ENCODE measurements at regions not wholly inside any gene's neighbourhood (a gene's known extent, or its start where the extent isn't known, plus 50 kb on each side); places are given as distances from the start of the nearest gene placed in this dataset.

- H3K9me2 ChIP-seq (ENCODE audit: insufficient read depth) = no peaks in the 10 kb centered on the region
- no peak overlapping the region for H3K4me3 ChIP-seq
- H3K27me3 ChIP-seq (ENCODE audit: insufficient read depth) = no peaks in the 10 kb centered on the region
- H3K4me1 Mint-ChIP-seq = peaks cover 21% of the 10 kb centered on the region
- no peak for DNase-seq (ENCODE audit: low spot score)
- peak overlapping the region; percentile 78 for H3K27ac Mint-ChIP-seq
- no peak overlapping the region for H3K27ac ChIP-seq (ENCODE audit: low read depth)
- no peaks in the 10 kb centered on the region for H3K27me3 Mint-ChIP-seq (ENCODE audit: insufficient read depth, low read depth, poor library complexity)
- no peaks in the 10 kb centered on the region for H3K36me3 Mint-ChIP-seq (ENCODE audit: low read depth)
- TF ChIP-seq EZH2 (IDR thresholded peaks at IDR 0.05; ENCODE audit: low read depth, unreplicated experiment) = no peak
- no peak for TF ChIP-seq ZNF462 (CRISPR knock-in tag; IDR thresholded peaks at IDR 0.05)
- TF ChIP-seq ZNF331 (CRISPR knock-in tag; IDR thresholded peaks at IDR 0.05; ENCODE audit: low read depth) = no peak
- no peak for TF ChIP-seq NANOG (IDR thresholded peaks at IDR 0.05; ENCODE audit: borderline replicate concordance)
- no peak for TF ChIP-seq CREB1 (CRISPR knock-in tag; IDR thresholded peaks at IDR 0.05; ENCODE audit: low read depth)
- TF ChIP-seq JUNB (IDR thresholded peaks at IDR 0.05; ENCODE audit: unreplicated experiment) = no peak
- TF ChIP-seq REST (IDR thresholded peaks at IDR 0.05; ENCODE audit: unreplicated experiment) = no peak
- TF ChIP-seq ZNF114 (CRISPR knock-in tag; IDR thresholded peaks at IDR 0.05) = no peak
- TF ChIP-seq, protein P1, sequence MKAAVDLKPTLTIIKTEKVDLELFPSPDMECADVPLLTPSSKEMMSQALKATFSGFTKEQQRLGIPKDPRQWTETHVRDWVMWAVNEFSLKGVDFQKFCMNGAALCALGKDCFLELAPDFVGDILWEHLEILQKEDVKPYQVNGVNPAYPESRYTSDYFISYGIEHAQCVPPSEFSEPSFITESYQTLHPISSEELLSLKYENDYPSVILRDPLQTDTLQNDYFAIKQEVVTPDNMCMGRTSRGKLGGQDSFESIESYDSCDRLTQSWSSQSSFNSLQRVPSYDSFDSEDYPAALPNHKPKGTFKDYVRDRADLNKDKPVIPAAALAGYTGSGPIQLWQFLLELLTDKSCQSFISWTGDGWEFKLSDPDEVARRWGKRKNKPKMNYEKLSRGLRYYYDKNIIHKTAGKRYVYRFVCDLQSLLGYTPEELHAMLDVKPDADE (IDR thresholded peaks at IDR 0.05) = no peak
- no peak for TF ChIP-seq STAT1 (IDR thresholded peaks at IDR 0.05; ENCODE audit: unreplicated experiment)
- TF ChIP-seq, protein P2, sequence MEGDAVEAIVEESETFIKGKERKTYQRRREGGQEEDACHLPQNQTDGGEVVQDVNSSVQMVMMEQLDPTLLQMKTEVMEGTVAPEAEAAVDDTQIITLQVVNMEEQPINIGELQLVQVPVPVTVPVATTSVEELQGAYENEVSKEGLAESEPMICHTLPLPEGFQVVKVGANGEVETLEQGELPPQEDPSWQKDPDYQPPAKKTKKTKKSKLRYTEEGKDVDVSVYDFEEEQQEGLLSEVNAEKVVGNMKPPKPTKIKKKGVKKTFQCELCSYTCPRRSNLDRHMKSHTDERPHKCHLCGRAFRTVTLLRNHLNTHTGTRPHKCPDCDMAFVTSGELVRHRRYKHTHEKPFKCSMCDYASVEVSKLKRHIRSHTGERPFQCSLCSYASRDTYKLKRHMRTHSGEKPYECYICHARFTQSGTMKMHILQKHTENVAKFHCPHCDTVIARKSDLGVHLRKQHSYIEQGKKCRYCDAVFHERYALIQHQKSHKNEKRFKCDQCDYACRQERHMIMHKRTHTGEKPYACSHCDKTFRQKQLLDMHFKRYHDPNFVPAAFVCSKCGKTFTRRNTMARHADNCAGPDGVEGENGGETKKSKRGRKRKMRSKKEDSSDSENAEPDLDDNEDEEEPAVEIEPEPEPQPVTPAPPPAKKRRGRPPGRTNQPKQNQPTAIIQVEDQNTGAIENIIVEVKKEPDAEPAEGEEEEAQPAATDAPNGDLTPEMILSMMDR (conservative IDR thresholded peaks at IDR 0.05; ENCODE audit: low read depth in 2 of 2) = no peak
- no peak for TF ChIP-seq POLR2AphosphoS5 (IDR thresholded peaks at IDR 0.05; ENCODE audit: low read depth)
- TF ChIP-seq EZH2phosphoT487 (IDR thresholded peaks at IDR 0.05; ENCODE audit: unreplicated experiment) = no peak
- peak overlapping the region; percentile 57; the same call in 1 of the 2 replicates for H2AFZ ChIP-seq
- no peaks in the 10 kb centered on the region for H3K79me2 ChIP-seq (replicated peaks; ENCODE audit: insufficient read depth)
- H3K4me1 ChIP-seq (ENCODE audit: insufficient read depth) = no peaks in the 10 kb centered on the region
- H3K4me3 Mint-ChIP-seq = no peak overlapping the region
- no peak for ATAC-seq
- no peaks in the 10 kb centered on the region for H4K20me1 ChIP-seq (replicated peaks; ENCODE audit: insufficient read depth)
- H3K9me3 Mint-ChIP-seq = no peaks in the 10 kb centered on the region
- no peak overlapping the region for H3K4me2 ChIP-seq
- H3K36me3 ChIP-seq (ENCODE audit: insufficient read depth) = no peaks in the 10 kb centered on the region
- H3F3A ChIP-seq (replicated peaks; ENCODE audit: low read depth) = no peaks in the 10 kb centered on the region
Measured at GRCh38 chr2:123738643-123739042, 286.4 kb upstream of the CNTNAP5 start.

Data from GM23338 (cell line).